IMR-90 (cell line): ENCODE measurements at regions not wholly inside any gene's neighbourhood (a gene's known extent, or its start where the extent isn't known, plus 50 kb on each side); places are given as distances from the start of the nearest gene placed in this dataset.

ENCODE experiments used
- ATAC-seq: fragments of 200-7000 bp; cut with Tn5 transposase; 2 replicates; pipeline ENCODE4 v1.9.1; 2020; ENCODE audit warnings: low read depth, mild to moderate bottlenecking, moderate library complexity
- BruUV-seq: library from RNA; stranded (reverse); fragments of 400-500 nt; replicated peaks from 2 replicates; lab custom pipeline; 2021; lab: Mats Ljungman, UMichigan
- CTCF ChIA-PET: fragments of 300-600 bp; formaldehyde crosslinking; extraction: SDS; loops from one replicate; lab custom pipeline; 2021; ENCODE audit warnings: antibody characterized with exemption; lab: Yijun Ruan, JAX
- POLR2A ChIA-PET: fragments of 300-600 bp; sonication (Branson Sonifier 250); formaldehyde crosslinking; loops from one replicate; lab custom pipeline; 2022; ENCODE audit warnings: antibody characterized with exemption; ENCODE audit not compliant: unreplicated experiment; lab: Charles Lee
- DNase-seq: peaks from one replicate; pipeline ENCODE4 v3.0.0; 2013
- H2AFZ ChIP-seq: replicated peaks from 2 replicates; pipeline ENCODE3; 2013; ENCODE audit warnings: low read length, mild to moderate bottlenecking; ENCODE audit not compliant: poor library complexity
- H2AK5ac ChIP-seq: 2 replicates; pipeline ENCODE4 v1.6.1; 2013; ENCODE audit warnings: low read depth, low read length, inconsistent platforms
- H2AK9ac ChIP-seq: replicated peaks from 2 replicates; pipeline ENCODE3; 2013; ENCODE audit warnings: mild to moderate bottlenecking, low read depth, low read length, moderate library complexity; ENCODE audit not compliant: poor library complexity
- H2BK120ac ChIP-seq: 2 replicates; pipeline ENCODE4 v1.6.1; 2013; ENCODE audit warnings: low read depth, low read length, inconsistent platforms
- H2BK15ac ChIP-seq: 3 replicates; pipeline ENCODE4 v1.6.1; 2013; ENCODE audit warnings: low read depth, low read length, inconsistent platforms
- H2BK20ac ChIP-seq: 2 replicates; pipeline ENCODE4 v1.6.1; 2013; ENCODE audit warnings: low read depth, mild to moderate bottlenecking, inconsistent platforms, low read length, moderate library complexity
- H2BK5ac ChIP-seq: 2 replicates; pipeline ENCODE4 v1.6.1; 2013; ENCODE audit warnings: mild to moderate bottlenecking, low read depth, low read length, inconsistent platforms; ENCODE audit not compliant: poor library complexity, severe bottlenecking
- H3K14ac ChIP-seq: replicated peaks from 2 replicates; pipeline ENCODE4 v1.6.1; 2013; ENCODE audit warnings: low read depth, low read length, inconsistent platforms
- H3K18ac ChIP-seq: 2 replicates; pipeline ENCODE4 v1.6.1; 2013; ENCODE audit warnings: low read depth, low read length, control low read depth
- H3K23ac ChIP-seq: 2 replicates; pipeline ENCODE4 v1.6.1; 2013; ENCODE audit warnings: low read depth, low read length, inconsistent platforms
- H3K27ac ChIP-seq: 2 replicates; pipeline ENCODE4 v1.5.1; 2013; ENCODE audit warnings: mild to moderate bottlenecking, control low read depth, low read length; ENCODE audit not compliant: insufficient read depth
- H3K27me3 ChIP-seq: 2 replicates; pipeline ENCODE4 v1.6.1; 2013; ENCODE audit warnings: low read length; ENCODE audit not compliant: control insufficient read depth, insufficient read depth
- H3K36me3 ChIP-seq: 2 replicates; pipeline ENCODE4 v1.6.1; 2013; ENCODE audit warnings: low read length, mixed read lengths; ENCODE audit not compliant: control insufficient read depth, insufficient read depth
- H3K4ac ChIP-seq: 2 replicates; pipeline ENCODE4 v1.6.1; 2013; ENCODE audit warnings: low read depth, low read length, inconsistent platforms
- H3K4me1 ChIP-seq: 2 replicates; pipeline ENCODE4 v1.6.1; 2013; ENCODE audit warnings: low read length, mixed read lengths; ENCODE audit not compliant: control insufficient read depth, insufficient read depth
- H3K4me2 ChIP-seq: 2 replicates; pipeline ENCODE4 v1.6.1; 2013; ENCODE audit warnings: low read depth, mild to moderate bottlenecking, control low read depth, low read length, moderate library complexity
- H3K4me3 ChIP-seq: 2 replicates; pipeline ENCODE4 v1.5.1; 2013; ENCODE audit warnings: low read depth, mild to moderate bottlenecking, control low read depth, low read length, moderate library complexity; ENCODE audit not compliant: insufficient read depth
- H3K56ac ChIP-seq: 2 replicates; pipeline ENCODE4 v1.6.1; 2013; ENCODE audit warnings: low read length, inconsistent platforms; ENCODE audit not compliant: insufficient read depth; ENCODE audit errors: extremely low read depth
- H3K79me1 ChIP-seq, 2 experiments: 2 replicates each; pipeline ENCODE4 v1.6.1; 2013; ENCODE audit warnings: low read length in 2 of 2, inconsistent platforms in 1 of 2, low read depth in 1 of 2
- H3K9ac ChIP-seq: 2 replicates; pipeline ENCODE4 v1.6.1; 2013; ENCODE audit warnings: low read depth, low read length, control low read depth
- H3K9me1 ChIP-seq: 2 replicates; pipeline ENCODE4 v1.6.1; 2013; ENCODE audit warnings: low read length, inconsistent platforms; ENCODE audit not compliant: insufficient read depth
- H3K9me3 ChIP-seq: 2 replicates; pipeline ENCODE4 v1.6.1; 2013; ENCODE audit warnings: low read length; ENCODE audit not compliant: control insufficient read depth, insufficient read depth
- H4K20me1 ChIP-seq: 2 replicates; pipeline ENCODE4 v1.6.1; 2013; ENCODE audit warnings: low read length, inconsistent platforms; ENCODE audit not compliant: insufficient read depth
- H4K5ac ChIP-seq: 2 replicates; pipeline ENCODE4 v1.6.1; 2013; ENCODE audit warnings: mild to moderate bottlenecking, low read depth, low read length, control low read depth
- H4K8ac ChIP-seq, 2 experiments: 2 replicates each; pipeline ENCODE4 v1.6.1; 2013; ENCODE audit warnings: low read depth in 2 of 2, low read length in 2 of 2, control low read depth in 1 of 2, inconsistent platforms in 1 of 2
- H4K91ac ChIP-seq: 2 replicates; pipeline ENCODE4 v1.6.1; 2013; ENCODE audit warnings: low read depth, low read length, inconsistent platforms; ENCODE audit not compliant: insufficient read depth
- BHLHE40 ChIP-seq: fragments of 150-350 bp; IDR thresholded peaks from 2 replicates; pipeline ENCODE4 v1.6.1; 2016; ENCODE audit warnings: mild to moderate bottlenecking, low read depth, low read length
- CEBPB ChIP-seq: IDR thresholded peaks from 2 replicates; pipeline ENCODE4 v1.6.1; 2012; ENCODE audit warnings: low read depth, low read length, improper control_type of control experiment
- POLR2A ChIP-seq: IDR thresholded peaks from 2 replicates; pipeline ENCODE4 v1.6.1; 2012; ENCODE audit warnings: mild to moderate bottlenecking, low read depth, low read length
- WGBS, 2 experiments: methylation state at CpG; one replicate each; pipeline versions ENCODE4 v1.1.5 to v1.1.7; 2013; ENCODE audit warnings: missing lambda C conversion rate in 2 of 2; ENCODE audit not compliant: insufficient read length in 1 of 2; ENCODE audit errors: extremely low coverage in 2 of 2; 5-methylcytosine and 5-hydroxymethylcytosine counted together
- dilution Hi-C: fragments of 300-500 bp; cut with HindIII; formaldehyde crosslinking; loops from one replicate; pipeline ENCODE4 v1.14.3; 2018; ENCODE audit warnings: low sequenced_read_pairs; ENCODE audit not compliant: unreplicated experiment
- in situ Hi-C: fragments of 300-500 bp; cut with MboI; formaldehyde crosslinking; loops from 3 replicates; pipeline ENCODE4 v1.14.3; 2019; ENCODE audit warnings: low sequenced_read_pairs, inconsistent platforms, mixed read lengths
- intact Hi-C: fragments of 100-400 bp; cut with micrococcal nuclease; formaldehyde crosslinking; loops from 2 replicates; pipeline ENCODE4 v1.10.0; 2022

DNA sequence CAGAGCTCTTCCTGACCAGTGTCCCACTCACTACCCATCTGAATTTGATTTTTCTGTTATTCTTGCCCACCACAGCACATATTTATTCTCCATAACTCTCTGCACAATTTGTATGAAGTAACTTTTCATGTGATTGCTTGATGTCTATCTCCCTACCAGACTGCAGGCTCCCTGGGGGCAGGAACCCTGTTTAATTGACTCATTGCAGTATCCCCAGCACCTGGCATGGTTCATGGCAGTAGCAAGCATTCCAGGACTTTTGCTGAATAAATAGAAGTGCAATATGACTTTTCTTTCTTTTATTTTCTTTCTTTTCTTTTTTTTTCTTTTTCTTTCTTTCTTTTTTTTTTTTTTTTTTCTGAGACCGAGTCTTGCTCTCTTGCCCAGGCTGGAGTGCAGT is 88.7 kb upstream of the XPO1 start:
- no CpG with 5 or more reads among the region's 1 CpG for WGBS, 2 experiments
- H2BK20ac ChIP-seq: no peak overlapping the region
- H2AFZ ChIP-seq: no peak overlapping the region
- no peaks in the 10 kb centered on the region for H3K79me1 ChIP-seq
- H2BK120ac ChIP-seq: no peak overlapping the region
- no peak overlapping the region for H3K4me2 ChIP-seq
- H3K23ac ChIP-seq: no peak overlapping the region
- in situ Hi-C loops: no loop called here
- H3K4me3 ChIP-seq: no peak overlapping the region
- H2AK9ac ChIP-seq: no peak overlapping the region
- H3K56ac ChIP-seq: no peak overlapping the region
- no peak overlapping the region for H3K18ac ChIP-seq
- H3K14ac ChIP-seq: no peak overlapping the region
- no peak overlapping the region for H2AK5ac ChIP-seq
- no peak overlapping the region for H4K91ac ChIP-seq
- H3K4ac ChIP-seq: no peak overlapping the region
- no peak overlapping the region for H3K27ac ChIP-seq
- POLR2A ChIA-PET: no interaction called here
- TF ChIP-seq CEBPB (no peak), POLR2A (no peak), BHLHE40 (no peak)
- no peaks in the 10 kb centered on the region for H3K36me3 ChIP-seq
- no peak overlapping the region for H3K9ac ChIP-seq
- H2BK15ac ChIP-seq: no peak overlapping the region
- H3K4me1 ChIP-seq: no peaks in the 10 kb centered on the region
- H3K9me3 ChIP-seq: no peaks in the 10 kb centered on the region
- no peaks in the 10 kb centered on the region for H3K9me1 ChIP-seq
- intact Hi-C loops: no loop called here
- H4K8ac ChIP-seq: no peak overlapping the region
- H4K20me1 ChIP-seq: no peaks in the 10 kb centered on the region
- no peaks in the 10 kb centered on the region for H3K27me3 ChIP-seq
- CTCF ChIA-PET: no interaction called here
- DNase-seq (no peak), ATAC-seq (no peak)
- BruUV-seq: no TSS peak
- dilution Hi-C loops: no loop called here
- H4K5ac ChIP-seq: no peak overlapping the region
- H2BK5ac ChIP-seq: no peak overlapping the region
